ENCODE measurements at regions not wholly inside any gene's neighbourhood (a gene's known extent, or its start where the extent isn't known, plus 50 kb on each side); places are given as distances from the start of the nearest gene placed in this dataset.

- no TSS peak for BruUV-seq (replicated peaks)
- Histone ChIP-seq H3K27ac (ENCODE audit: low read depth, low read length, poor library complexity, severe bottlenecking) (no peak overlapping the region), H3K27me3 (replicated peaks; ENCODE audit: insufficient read depth, low read depth, low read length, poor library complexity) (peaks cover 70% of the 10 kb centered on the region), H3K9me3 (ENCODE audit: low read depth, low read length, poor library complexity, severe bottlenecking) (no peaks in the 10 kb centered on the region), H3K4me3 (ENCODE audit: low read depth, low read length, poor library complexity, severe bottlenecking) (no peak overlapping the region), H3K36me3 (ENCODE audit: insufficient read depth, low read length, poor library complexity, severe bottlenecking) (no peaks in the 10 kb centered on the region), H3K4me1 (ENCODE audit: insufficient read depth, low read length, poor library complexity, severe bottlenecking) (no peaks in the 10 kb centered on the region)
- intact Hi-C loops (cut with micrococcal nuclease; ENCODE audit: unreplicated experiment): no loop called here
- CTCF ChIA-PET: no interaction called here
- POLR2A ChIA-PET (ENCODE audit: low non-redundant PET): no interaction called here
- no peak for DNase-seq (ENCODE audit: low spot score)
- no peak for TF ChIP-seq EZH2 (IDR thresholded peaks at IDR 0.05; ENCODE audit: borderline replicate concordance, low read depth, low read length, poor library complexity, severe bottlenecking)
- no peak for TF ChIP-seq CTCF (conservative IDR thresholded peaks at IDR 0.05; ENCODE audit: low read depth, low read length)
Measured at GRCh38 chr7:155867280-155867679, 55.0 kb upstream of the SHH start.

GRCh38 chr7:155865830-155866525 is 53.7 kb upstream of the SHH start:
- H3K36me3 ChIP-seq (ENCODE audit: insufficient read depth, low read length, poor library complexity, severe bottlenecking): no peaks in the 10 kb centered on the region
- TF ChIP-seq EZH2 (IDR thresholded peaks at IDR 0.05; ENCODE audit: borderline replicate concordance, low read depth, low read length, poor library complexity, severe bottlenecking): no peak
- no peak for TF ChIP-seq CTCF (conservative IDR thresholded peaks at IDR 0.05; ENCODE audit: low read depth, low read length)
- ChIA-PET POLR2A (ENCODE audit: low non-redundant PET) (no interaction called here), CTCF (no interaction called here)
- BruUV-seq (replicated peaks): no TSS peak
- no peaks in the 10 kb centered on the region for H3K4me1 ChIP-seq (ENCODE audit: insufficient read depth, low read length, poor library complexity, severe bottlenecking)
- H3K9me3 ChIP-seq (ENCODE audit: low read depth, low read length, poor library complexity, severe bottlenecking): no peaks in the 10 kb centered on the region
- H3K27ac ChIP-seq (ENCODE audit: low read depth, low read length, poor library complexity, severe bottlenecking): no peak overlapping the region
- H3K27me3 ChIP-seq (replicated peaks; ENCODE audit: insufficient read depth, low read depth, low read length, poor library complexity): peaks cover 59% of the 10 kb centered on the region
- no peak for DNase-seq (ENCODE audit: low spot score)
- intact Hi-C loops (cut with micrococcal nuclease; ENCODE audit: unreplicated experiment): no loop called here
- no peak overlapping the region for H3K4me3 ChIP-seq (ENCODE audit: low read depth, low read length, poor library complexity, severe bottlenecking)

GRCh38 chr7:155864991-155865690 is 52.9 kb upstream of the SHH start:
- DNase-seq (ENCODE audit: low spot score): no peak
- TF ChIP-seq EZH2 (IDR thresholded peaks at IDR 0.05; ENCODE audit: borderline replicate concordance, low read depth, low read length, poor library complexity, severe bottlenecking) (no peak), CTCF (conservative IDR thresholded peaks at IDR 0.05; ENCODE audit: low read depth, low read length) (no peak)
- H3K4me1 ChIP-seq (ENCODE audit: insufficient read depth, low read length, poor library complexity, severe bottlenecking): no peaks in the 10 kb centered on the region
- H3K36me3 ChIP-seq (ENCODE audit: insufficient read depth, low read length, poor library complexity, severe bottlenecking): no peaks in the 10 kb centered on the region
- H3K9me3 ChIP-seq (ENCODE audit: low read depth, low read length, poor library complexity, severe bottlenecking): no peaks in the 10 kb centered on the region
- no TSS peak for BruUV-seq (replicated peaks)
- intact Hi-C loops (cut with micrococcal nuclease; ENCODE audit: unreplicated experiment): no loop called here
- H3K27ac ChIP-seq (ENCODE audit: low read depth, low read length, poor library complexity, severe bottlenecking): no peak overlapping the region
- POLR2A ChIA-PET (ENCODE audit: low non-redundant PET): no interaction called here
- peaks cover 50% of the 10 kb centered on the region for H3K27me3 ChIP-seq (replicated peaks; ENCODE audit: insufficient read depth, low read depth, low read length, poor library complexity)
- H3K4me3 ChIP-seq (ENCODE audit: low read depth, low read length, poor library complexity, severe bottlenecking): no peak overlapping the region
- CTCF ChIA-PET: no interaction called here
